ENCODE measurements at regions not wholly inside any gene's neighbourhood (a gene's known extent, or its start where the extent isn't known, plus 50 kb on each side); places are given as distances from the start of the nearest gene placed in this dataset.

- Mint-ChIP-seq H3K27ac (ENCODE audit: low read depth, unreplicated experiment) (no peak overlapping the region), H3K4me1 (ENCODE audit: insufficient read depth, unreplicated experiment) (no peaks in the 10 kb centered on the region), H3K36me3 (ENCODE audit: insufficient read depth, unreplicated experiment) (peaks cover 4% of the 10 kb centered on the region), H3K27me3 (ENCODE audit: insufficient read depth, unreplicated experiment) (no peaks in the 10 kb centered on the region), H3K9me3 (ENCODE audit: unreplicated experiment) (no peaks in the 10 kb centered on the region), H3K4me3 (ENCODE audit: unreplicated experiment) (no peak overlapping the region)
- ChIA-PET POLR2A (no interaction called here), CTCF (no interaction called here)
- DNase-seq (ENCODE audit: unreplicated experiment) = no peak
- BruUV-seq (replicated peaks) = no TSS peak
- intact Hi-C loops (cut with micrococcal nuclease) = no loop called here
- no peak for TF ChIP-seq CTCF (IDR thresholded peaks at IDR 0.05; ENCODE audit: unreplicated experiment)
Measured at GRCh38 chr22:25482091-25482760, 82.2 kb upstream of the GRK3 start.

GRCh38 chr22:25482868-25483639 is 81.4 kb upstream of the GRK3 start:
- H3K27ac Mint-ChIP-seq (ENCODE audit: low read depth, unreplicated experiment) = no peak overlapping the region
- no peaks in the 10 kb centered on the region for H3K27me3 Mint-ChIP-seq (ENCODE audit: insufficient read depth, unreplicated experiment)
- no peaks in the 10 kb centered on the region for H3K9me3 Mint-ChIP-seq (ENCODE audit: unreplicated experiment)
- H3K36me3 Mint-ChIP-seq (ENCODE audit: insufficient read depth, unreplicated experiment) = peaks cover 4% of the 10 kb centered on the region
- POLR2A ChIA-PET = interaction anchor here (0.6 to 0.9 kb wide), 4 partner anchors 13 to 285 kb away, joined by 3 to 4 read pairs (median 4); no protein-coding TSS in a partner anchor
- CTCF ChIA-PET = interaction anchor here (0.6 to 0.7 kb wide), 3 partner anchors 18 to 880 kb away, joined by 3 to 4 read pairs (median 3); no protein-coding TSS in a partner anchor
- no peak overlapping the region for H3K4me3 Mint-ChIP-seq (ENCODE audit: unreplicated experiment)
- TF ChIP-seq CTCF (IDR thresholded peaks at IDR 0.05; ENCODE audit: unreplicated experiment) = no peak
- no peak for DNase-seq (ENCODE audit: unreplicated experiment)
- peaks cover 8% of the 10 kb centered on the region for H3K4me1 Mint-ChIP-seq (ENCODE audit: insufficient read depth, unreplicated experiment)
- no TSS peak for BruUV-seq (replicated peaks)
- intact Hi-C loops (cut with micrococcal nuclease) = no loop called here

- Mint-ChIP-seq H3K36me3 (ENCODE audit: insufficient read depth, unreplicated experiment) (peaks cover 4% of the 10 kb centered on the region), H3K27me3 (ENCODE audit: insufficient read depth, unreplicated experiment) (no peaks in the 10 kb centered on the region), H3K9me3 (ENCODE audit: unreplicated experiment) (no peaks in the 10 kb centered on the region), H3K4me1 (ENCODE audit: insufficient read depth, unreplicated experiment) (peaks cover 14% of the 10 kb centered on the region), H3K27ac (ENCODE audit: low read depth, unreplicated experiment) (no peak overlapping the region), H3K4me3 (ENCODE audit: unreplicated experiment) (no peak overlapping the region)
- DNase-seq (ENCODE audit: unreplicated experiment) = no peak
- no TSS peak for BruUV-seq (replicated peaks)
- intact Hi-C loops (cut with micrococcal nuclease) = no loop called here
- ChIA-PET POLR2A (interaction anchor here (0.6 to 1.5 kb wide), 3 partner anchors 12 to 165 kb away, joined by 3 read pairs; no protein-coding TSS in a partner anchor), CTCF (interaction anchor here (0.5 to 0.6 kb wide), 2 partner anchors 262 to 517 kb away, joined by 3 read pairs; no protein-coding TSS in a partner anchor)
- TF ChIP-seq CTCF (IDR thresholded peaks at IDR 0.05; ENCODE audit: unreplicated experiment) = no peak
Measured at GRCh38 chr22:25483931-25484330, 80.5 kb upstream of the GRK3 start.

Data from MCF 10A (cell line).